ENCODE measurements at regions not wholly inside any gene's neighbourhood (a gene's known extent, or its start where the extent isn't known, plus 50 kb on each side); places are given as distances from the start of the nearest gene placed in this dataset.

DNA sequence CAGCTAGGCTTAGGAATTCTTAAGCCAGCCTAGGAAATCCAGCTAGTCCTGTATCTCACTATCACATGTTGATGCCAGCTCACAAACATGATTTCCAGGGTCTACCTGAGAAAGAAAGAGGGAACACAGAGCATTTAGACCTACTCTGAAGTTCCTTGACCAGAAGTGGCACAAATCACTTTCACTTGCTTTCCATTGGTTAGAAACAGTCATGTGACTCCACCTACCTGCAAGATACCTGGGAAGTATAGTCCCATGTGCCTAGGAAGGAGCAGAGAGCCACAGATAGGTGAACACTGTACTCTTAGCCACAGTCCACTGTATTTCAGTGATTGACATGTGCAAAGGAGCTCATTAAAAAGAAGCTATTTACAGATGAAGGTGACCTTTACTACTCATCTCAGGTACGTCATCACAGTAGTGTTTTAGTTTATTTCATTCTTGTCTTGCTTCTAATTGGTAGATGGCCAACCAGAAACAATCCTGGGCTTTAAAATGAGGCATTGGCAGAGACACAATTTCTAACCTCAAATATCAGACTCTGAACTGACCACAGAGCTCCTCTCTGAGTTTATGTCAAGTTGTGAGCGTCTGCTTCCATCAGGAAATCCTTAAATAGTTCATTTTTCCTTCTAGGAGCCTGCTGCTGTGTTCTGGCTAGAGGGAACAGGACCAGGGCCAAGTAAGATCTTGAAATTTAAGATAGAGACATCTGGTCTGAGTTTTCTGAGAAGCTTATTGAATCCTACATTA lies 340.7 kb downstream of the TLE4 start:
- TF ChIP-seq, protein P1, sequence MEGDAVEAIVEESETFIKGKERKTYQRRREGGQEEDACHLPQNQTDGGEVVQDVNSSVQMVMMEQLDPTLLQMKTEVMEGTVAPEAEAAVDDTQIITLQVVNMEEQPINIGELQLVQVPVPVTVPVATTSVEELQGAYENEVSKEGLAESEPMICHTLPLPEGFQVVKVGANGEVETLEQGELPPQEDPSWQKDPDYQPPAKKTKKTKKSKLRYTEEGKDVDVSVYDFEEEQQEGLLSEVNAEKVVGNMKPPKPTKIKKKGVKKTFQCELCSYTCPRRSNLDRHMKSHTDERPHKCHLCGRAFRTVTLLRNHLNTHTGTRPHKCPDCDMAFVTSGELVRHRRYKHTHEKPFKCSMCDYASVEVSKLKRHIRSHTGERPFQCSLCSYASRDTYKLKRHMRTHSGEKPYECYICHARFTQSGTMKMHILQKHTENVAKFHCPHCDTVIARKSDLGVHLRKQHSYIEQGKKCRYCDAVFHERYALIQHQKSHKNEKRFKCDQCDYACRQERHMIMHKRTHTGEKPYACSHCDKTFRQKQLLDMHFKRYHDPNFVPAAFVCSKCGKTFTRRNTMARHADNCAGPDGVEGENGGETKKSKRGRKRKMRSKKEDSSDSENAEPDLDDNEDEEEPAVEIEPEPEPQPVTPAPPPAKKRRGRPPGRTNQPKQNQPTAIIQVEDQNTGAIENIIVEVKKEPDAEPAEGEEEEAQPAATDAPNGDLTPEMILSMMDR (IDR thresholded peaks at IDR 0.05 in 2 of 3, conservative IDR thresholded peaks at IDR 0.05 in 1 of 3; ENCODE audit: control insufficient read depth in 2 of 3, extremely low read depth in 1 of 3, insufficient read depth in 1 of 3, low read depth in 3 of 3, low read length in 3 of 3): no peak
- TF ChIP-seq NFXL1 (IDR thresholded peaks at IDR 0.05; ENCODE audit: borderline replicate concordance) (no peak), SPI1 (IDR thresholded peaks at IDR 0.05; ENCODE audit: borderline replicate concordance, insufficient read depth, low read depth, low read length) (no peak)

All from GM12878 (cell line).